Astrocyte (in vitro differentiated cells and primary cell): ENCODE measurements at regions not wholly inside any gene's neighbourhood (a gene's known extent, or its start where the extent isn't known, plus 50 kb on each side); places are given as distances from the start of the nearest gene placed in this dataset.

Experiments used
- DNase-seq: peaks from one replicate; pipeline ENCODE4 v3.0.0-alpha.2; 2010; ENCODE audit warnings: low read depth
- FAIRE-seq: peaks from 2 replicates; lab custom pipeline; 2011; peaks lifted over from hg19 to GRCh38; lab: Jason Lieb, UNC
- H2AFZ ChIP-seq: 2 replicates; pipeline ENCODE4 v1.6.0; 2012; ENCODE audit warnings: low read depth, low read length, inconsistent platforms
- H3K27ac ChIP-seq: 2 replicates; pipeline ENCODE4 v1.5.1; 2011; ENCODE audit warnings: low read depth, low read length, inconsistent platforms
- H3K27me3 ChIP-seq: 2 replicates; pipeline ENCODE4 v1.6.0; 2011; ENCODE audit warnings: low read length, inconsistent platforms; ENCODE audit not compliant: insufficient read depth
- H3K36me3 ChIP-seq: 2 replicates; pipeline ENCODE4 v1.5.1; 2011; ENCODE audit warnings: low read length, inconsistent platforms; ENCODE audit not compliant: insufficient read depth
- H3K4me1 ChIP-seq: 2 replicates; pipeline ENCODE4 v1.5.1; 2011; ENCODE audit warnings: low read length, inconsistent platforms; ENCODE audit not compliant: insufficient read depth
- H3K4me2 ChIP-seq: 2 replicates; pipeline ENCODE4 v1.6.0; 2012; ENCODE audit warnings: low read length, inconsistent platforms
- H3K4me3 ChIP-seq: 2 replicates; pipeline ENCODE4 v1.5.1; 2011; ENCODE audit warnings: low read depth, mild to moderate bottlenecking, low read length, inconsistent platforms; ENCODE audit not compliant: insufficient read depth
- H3K79me2 ChIP-seq: 2 replicates; pipeline ENCODE4 v1.6.0; 2012; ENCODE audit warnings: mild to moderate bottlenecking, low read length, inconsistent platforms; ENCODE audit not compliant: insufficient read depth
- H3K9ac ChIP-seq: 2 replicates; pipeline ENCODE4 v1.6.0; 2012; ENCODE audit warnings: mild to moderate bottlenecking, low read length, inconsistent platforms
- H3K9me3 ChIP-seq: 2 replicates; pipeline ENCODE4 v1.5.1; 2012; ENCODE audit warnings: low read depth, mild to moderate bottlenecking, low read length, inconsistent platforms; ENCODE audit not compliant: insufficient read depth
- H4K20me1 ChIP-seq: 2 replicates; pipeline ENCODE4 v1.6.0; 2012; ENCODE audit warnings: low read length, inconsistent platforms; ENCODE audit not compliant: insufficient read depth
- H3K27ac Mint-ChIP-seq: one replicate; pipeline ENCODE4 v1.8.0; 2021; ENCODE audit warnings: mild to moderate bottlenecking, mixed read lengths; ENCODE audit not compliant: unreplicated experiment
- H3K27me3 Mint-ChIP-seq: one replicate; pipeline ENCODE4 v1.8.0; 2021; ENCODE audit warnings: low read depth, mixed read lengths; ENCODE audit not compliant: unreplicated experiment
- H3K36me3 Mint-ChIP-seq: one replicate; pipeline ENCODE4 v1.8.0; 2021; ENCODE audit warnings: low read depth, mixed read lengths; ENCODE audit not compliant: unreplicated experiment
- H3K4me1 Mint-ChIP-seq: one replicate; pipeline ENCODE4 v1.8.0; 2021; ENCODE audit warnings: low read depth, mixed read lengths; ENCODE audit not compliant: unreplicated experiment
- H3K4me3 Mint-ChIP-seq: one replicate; pipeline ENCODE4 v1.8.0; 2021; ENCODE audit warnings: mild to moderate bottlenecking, moderate library complexity, mixed read lengths; ENCODE audit not compliant: unreplicated experiment
- H3K9me3 Mint-ChIP-seq: one replicate; pipeline ENCODE4 v1.8.0; 2021; ENCODE audit warnings: mild to moderate bottlenecking, mixed read lengths; ENCODE audit not compliant: unreplicated experiment
- CTCF ChIP-seq: IDR thresholded peaks from 2 replicates; pipeline ENCODE4 v1.5.1; 2011; ENCODE audit warnings: low read depth, mild to moderate bottlenecking, inconsistent platforms, low read length, moderate library complexity; ENCODE audit not compliant: insufficient read depth
- EZH2 ChIP-seq: IDR thresholded peaks from 2 replicates; pipeline ENCODE4 v1.6.1; 2012; ENCODE audit warnings: mild to moderate bottlenecking, low read length, inconsistent platforms; ENCODE audit not compliant: insufficient read depth

- Histone ChIP-seq H3K27me3 (no peaks in the 10 kb centered on the region), H2AFZ (no peak overlapping the region), H3K36me3 (no peaks in the 10 kb centered on the region), H3K9ac (no peak overlapping the region), H3K27ac (no peak overlapping the region), H3K4me1 (no peaks in the 10 kb centered on the region), H3K9me3 (no peaks in the 10 kb centered on the region), H4K20me1 (no peaks in the 10 kb centered on the region), H3K4me3 (no peak overlapping the region), H3K4me2 (no peak overlapping the region), H3K79me2 (no peaks in the 10 kb centered on the region)
- Mint-ChIP-seq H3K4me3 (no peak overlapping the region), H3K4me1 (no peaks in the 10 kb centered on the region), H3K27me3 (peaks cover 31% of the 10 kb centered on the region), H3K9me3 (no peaks in the 10 kb centered on the region), H3K27ac (no peak overlapping the region), H3K36me3 (no peaks in the 10 kb centered on the region)
- DNase-seq (no peak), FAIRE-seq (no peak)
- TF ChIP-seq EZH2 (no peak), CTCF (no peak)
Measured at GRCh38 chr3:135324301-135324700, 529.2 kb downstream of the EPHB1 start.

GRCh38 chr3:135325096-135325495 lies 530.0 kb downstream of the EPHB1 start:
- no peaks in the 10 kb centered on the region for H3K36me3 Mint-ChIP-seq
- Histone ChIP-seq H3K9me3 (peaks cover 2% of the 10 kb centered on the region), H3K27me3 (no peaks in the 10 kb centered on the region), H3K79me2 (no peaks in the 10 kb centered on the region), H3K27ac (no peak overlapping the region), H3K4me3 (no peak overlapping the region), H3K4me1 (no peaks in the 10 kb centered on the region), H2AFZ (no peak overlapping the region), H3K36me3 (no peaks in the 10 kb centered on the region), H3K9ac (no peak overlapping the region), H4K20me1 (no peaks in the 10 kb centered on the region), H3K4me2 (no peak overlapping the region)
- TF ChIP-seq CTCF = no peak
- no peak for TF ChIP-seq EZH2
- no peak overlapping the region for H3K27ac Mint-ChIP-seq
- peaks cover 31% of the 10 kb centered on the region for H3K27me3 Mint-ChIP-seq
- H3K4me3 Mint-ChIP-seq = no peak overlapping the region
- FAIRE-seq = no peak
- no peak for DNase-seq
- H3K4me1 Mint-ChIP-seq = no peaks in the 10 kb centered on the region
- H3K9me3 Mint-ChIP-seq = no peaks in the 10 kb centered on the region

GRCh38 chr3:135325726-135326235 lies 530.7 kb downstream of the EPHB1 start:
- Mint-ChIP-seq H3K9me3 (no peaks in the 10 kb centered on the region), H3K4me1 (no peaks in the 10 kb centered on the region), H3K36me3 (no peaks in the 10 kb centered on the region), H3K27ac (no peak overlapping the region), H3K4me3 (no peak overlapping the region), H3K27me3 (peaks cover 31% of the 10 kb centered on the region)
- TF ChIP-seq EZH2 = no peak
- no peak for TF ChIP-seq CTCF
- H4K20me1 ChIP-seq = no peaks in the 10 kb centered on the region
- no peaks in the 10 kb centered on the region for H3K79me2 ChIP-seq
- no peaks in the 10 kb centered on the region for H3K4me1 ChIP-seq
- H3K27me3 ChIP-seq = no peaks in the 10 kb centered on the region
- no peak overlapping the region for H3K4me2 ChIP-seq
- no peak overlapping the region for H3K27ac ChIP-seq
- no peak overlapping the region for H2AFZ ChIP-seq
- H3K9ac ChIP-seq = no peak overlapping the region
- FAIRE-seq (no peak), DNase-seq (no peak)
- no peak overlapping the region for H3K4me3 ChIP-seq
- peaks cover 2% of the 10 kb centered on the region for H3K9me3 ChIP-seq
- no peaks in the 10 kb centered on the region for H3K36me3 ChIP-seq
